ENCODE measurements at regions not wholly inside any gene's neighbourhood (a gene's known extent, or its start where the extent isn't known, plus 50 kb on each side); places are given as distances from the start of the nearest gene placed in this dataset.
A peak's percentile ranks its signal among the peaks of the same experiment; 100 is the strongest.
"Not testable (repeated sequence)": the region's sequence is repeated elsewhere in the genome, so short reads cannot be mapped to it uniquely, and the experiment has no call there.

- Mint-ChIP-seq H3K36me3 (ENCODE audit: low read depth) (no peaks in the 10 kb centered on the region), H3K27ac (no peak overlapping the region), H3K4me3 (no peak overlapping the region), H3K4me1 (ENCODE audit: low read depth) (no peaks in the 10 kb centered on the region), H3K27me3 (peaks cover 9% of the 10 kb centered on the region), H3K9me3 (no peaks in the 10 kb centered on the region)
Observed at GRCh38 chr12:131619106-131619642, 91.7 kb upstream of the SFSWAP start.

- Mint-ChIP-seq H3K27me3 (peaks cover 9% of the 10 kb centered on the region), H3K4me1 (ENCODE audit: low read depth) (no peaks in the 10 kb centered on the region), H3K27ac (no peak overlapping the region), H3K9me3 (no peaks in the 10 kb centered on the region), H3K4me3 (no peak overlapping the region), H3K36me3 (ENCODE audit: low read depth) (no peaks in the 10 kb centered on the region)
Observed at GRCh38 chr12:131619736-131620506, 91.0 kb upstream of the SFSWAP start.

GRCh38 chr12:131620520-131620919 is 90.4 kb upstream of the SFSWAP start:
- no peak overlapping the region for H3K4me3 Mint-ChIP-seq
- H3K27me3 Mint-ChIP-seq = peaks cover 9% of the 10 kb centered on the region
- H3K9me3 Mint-ChIP-seq = no peaks in the 10 kb centered on the region
- no peaks in the 10 kb centered on the region for H3K36me3 Mint-ChIP-seq (ENCODE audit: low read depth)
- no peaks in the 10 kb centered on the region for H3K4me1 Mint-ChIP-seq (ENCODE audit: low read depth)
- no peak overlapping the region for H3K27ac Mint-ChIP-seq

- no peak overlapping the region for H3K4me3 Mint-ChIP-seq
- H3K27ac Mint-ChIP-seq = no peak overlapping the region
- no peaks in the 10 kb centered on the region for H3K9me3 Mint-ChIP-seq
- no peaks in the 10 kb centered on the region for H3K36me3 Mint-ChIP-seq (ENCODE audit: low read depth)
- H3K27me3 Mint-ChIP-seq = peaks cover 9% of the 10 kb centered on the region
- H3K4me1 Mint-ChIP-seq (ENCODE audit: low read depth) = no peaks in the 10 kb centered on the region
Observed at GRCh38 chr12:131620946-131621681, 89.8 kb upstream of the SFSWAP start.

GRCh38 chr12:131621701-131622421 is 89.0 kb upstream of the SFSWAP start:
- no peak overlapping the region for H3K4me3 Mint-ChIP-seq
- no peaks in the 10 kb centered on the region for H3K4me1 Mint-ChIP-seq (ENCODE audit: low read depth)
- H3K36me3 Mint-ChIP-seq (ENCODE audit: low read depth) = no peaks in the 10 kb centered on the region
- H3K9me3 Mint-ChIP-seq = no peaks in the 10 kb centered on the region
- H3K27me3 Mint-ChIP-seq = peaks cover 9% of the 10 kb centered on the region
- no peak overlapping the region for H3K27ac Mint-ChIP-seq

GRCh38 chr12:131622422-131622955 is 88.4 kb upstream of the SFSWAP start:
- Mint-ChIP-seq H3K27ac (no peak overlapping the region), H3K4me3 (no peak overlapping the region), H3K27me3 (peaks cover 9% of the 10 kb centered on the region), H3K4me1 (ENCODE audit: low read depth) (no peaks in the 10 kb centered on the region), H3K36me3 (ENCODE audit: low read depth) (no peaks in the 10 kb centered on the region), H3K9me3 (no peaks in the 10 kb centered on the region)

- not testable (repeated sequence) for H3K27ac Mint-ChIP-seq; H3K27me3 Mint-ChIP-seq; H3K4me1 Mint-ChIP-seq (ENCODE audit: low read depth); H3K4me3 Mint-ChIP-seq; H3K36me3 Mint-ChIP-seq (ENCODE audit: low read depth); H3K9me3 Mint-ChIP-seq
Observed at GRCh38 chr12:131623404-131624368, 87.2 kb upstream of the SFSWAP start.

- not testable (repeated sequence) for H3K4me3 Mint-ChIP-seq; H3K4me1 Mint-ChIP-seq (ENCODE audit: low read depth); H3K9me3 Mint-ChIP-seq; H3K36me3 Mint-ChIP-seq (ENCODE audit: low read depth); H3K27me3 Mint-ChIP-seq; H3K27ac Mint-ChIP-seq
Observed at GRCh38 chr12:131624369-131624739, 86.5 kb upstream of the SFSWAP start.

GRCh38 chr12:131624756-131625501 is 86.0 kb upstream of the SFSWAP start:
- not testable (repeated sequence) for H3K9me3 Mint-ChIP-seq; H3K4me1 Mint-ChIP-seq (ENCODE audit: low read depth); H3K36me3 Mint-ChIP-seq (ENCODE audit: low read depth); H3K27ac Mint-ChIP-seq; H3K27me3 Mint-ChIP-seq; H3K4me3 Mint-ChIP-seq

GRCh38 chr12:131625966-131626722 is 84.7 kb upstream of the SFSWAP start:
- H3K4me3 Mint-ChIP-seq; H3K9me3 Mint-ChIP-seq; H3K27ac Mint-ChIP-seq; H3K36me3 Mint-ChIP-seq (ENCODE audit: low read depth); H3K4me1 Mint-ChIP-seq (ENCODE audit: low read depth): not testable (repeated sequence)
- H3K27me3 Mint-ChIP-seq = peaks cover 12% of the 10 kb centered on the region

GRCh38 chr12:131627151-131628022 is 83.5 kb upstream of the SFSWAP start:
- Mint-ChIP-seq H3K27me3 (peaks cover 19% of the 10 kb centered on the region), H3K4me3 (peak overlapping the region; percentile 41)
- H3K4me1 Mint-ChIP-seq (ENCODE audit: low read depth) = not testable (repeated sequence)

GRCh38 chr12:131628023-131628740 is 82.7 kb upstream of the SFSWAP start:
- no peaks in the 10 kb centered on the region for H3K9me3 Mint-ChIP-seq
- peak overlapping the region; percentile 75 for H3K27ac Mint-ChIP-seq
- peaks cover 25% of the 10 kb centered on the region for H3K27me3 Mint-ChIP-seq
- H3K36me3 Mint-ChIP-seq (ENCODE audit: low read depth) = no peaks in the 10 kb centered on the region
- H3K4me1 Mint-ChIP-seq (ENCODE audit: low read depth) = peaks cover 4% of the 10 kb centered on the region
- H3K4me3 Mint-ChIP-seq = peak overlapping the region; percentile 41

More at GRCh38 chr12:131627151-131628022, 83.5 kb upstream of the SFSWAP start:
- H3K27ac Mint-ChIP-seq = peak overlapping the region; percentile 75
- not testable (repeated sequence) for H3K9me3 Mint-ChIP-seq; H3K36me3 Mint-ChIP-seq (ENCODE audit: low read depth)
